Sigmoid colon (tissue), 4 donors: ENCODE measurements at regions not wholly inside any gene's neighbourhood (a gene's known extent, or its start where the extent isn't known, plus 50 kb on each side); places are given as distances from the start of the nearest gene placed in this dataset.

ENCODE experiments used
- EP300 ChIP-seq, 4 donors: sonication (generic); formaldehyde crosslinking; IDR thresholded peaks; one replicate each; pipeline ENCODE4 v1.6.1; 2017; ENCODE audit warnings: antibody characterized with exemption in 4 of 4
- TF ChIP-seq, protein P1 (sequence below), 4 experiments: fragments of 450-650 bp in 3 of 4; fragments of 200-600 bp in 1 of 4; IDR thresholded peaks; one replicate each; pipeline ENCODE4 v1.5.1; 2016 to 2019; ENCODE audit warnings: antibody characterized with exemption in 4 of 4, mild to moderate bottlenecking in 3 of 4, moderate library complexity in 2 of 4

DNA sequence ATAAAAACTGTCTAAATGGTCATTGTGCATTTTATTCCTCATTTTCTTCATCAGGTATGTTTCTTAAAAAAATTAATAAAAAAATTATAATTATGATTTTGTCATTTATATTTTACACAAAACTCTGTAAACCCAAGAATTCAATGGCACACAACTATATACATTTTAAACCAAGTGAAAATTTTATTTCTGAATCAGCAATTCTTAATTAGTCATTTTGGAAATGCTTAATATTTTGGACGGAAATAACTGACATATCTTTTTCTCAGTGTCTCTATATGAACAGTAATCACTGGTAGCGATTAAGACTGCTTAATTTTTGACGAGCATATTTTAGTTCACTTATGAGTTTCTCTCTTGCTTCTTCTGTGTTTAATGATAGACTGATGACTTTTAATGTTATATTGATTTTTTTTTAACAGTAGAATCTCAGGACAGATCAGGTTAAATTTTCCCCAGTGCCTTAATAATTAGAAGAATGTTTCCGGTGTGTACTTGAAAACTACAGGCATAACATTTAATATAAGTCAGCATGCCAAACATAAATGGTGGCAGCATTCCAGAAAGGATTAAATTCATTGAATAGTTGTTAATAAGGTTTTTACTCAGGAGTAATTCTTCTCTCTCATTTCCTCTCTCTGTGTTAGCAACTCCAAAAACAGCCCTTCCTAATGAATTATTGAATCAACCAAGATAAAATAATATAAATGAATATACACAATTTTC is 644.7 kb upstream of the CDH6 start:
- no peak for TF ChIP-seq EP300 (IDR thresholded peaks at IDR 0.05)
- TF ChIP-seq, protein P1, sequence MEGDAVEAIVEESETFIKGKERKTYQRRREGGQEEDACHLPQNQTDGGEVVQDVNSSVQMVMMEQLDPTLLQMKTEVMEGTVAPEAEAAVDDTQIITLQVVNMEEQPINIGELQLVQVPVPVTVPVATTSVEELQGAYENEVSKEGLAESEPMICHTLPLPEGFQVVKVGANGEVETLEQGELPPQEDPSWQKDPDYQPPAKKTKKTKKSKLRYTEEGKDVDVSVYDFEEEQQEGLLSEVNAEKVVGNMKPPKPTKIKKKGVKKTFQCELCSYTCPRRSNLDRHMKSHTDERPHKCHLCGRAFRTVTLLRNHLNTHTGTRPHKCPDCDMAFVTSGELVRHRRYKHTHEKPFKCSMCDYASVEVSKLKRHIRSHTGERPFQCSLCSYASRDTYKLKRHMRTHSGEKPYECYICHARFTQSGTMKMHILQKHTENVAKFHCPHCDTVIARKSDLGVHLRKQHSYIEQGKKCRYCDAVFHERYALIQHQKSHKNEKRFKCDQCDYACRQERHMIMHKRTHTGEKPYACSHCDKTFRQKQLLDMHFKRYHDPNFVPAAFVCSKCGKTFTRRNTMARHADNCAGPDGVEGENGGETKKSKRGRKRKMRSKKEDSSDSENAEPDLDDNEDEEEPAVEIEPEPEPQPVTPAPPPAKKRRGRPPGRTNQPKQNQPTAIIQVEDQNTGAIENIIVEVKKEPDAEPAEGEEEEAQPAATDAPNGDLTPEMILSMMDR (IDR thresholded peaks at IDR 0.05) = no peak
